ENCODE measurements at regions not wholly inside any gene's neighbourhood (a gene's known extent, or its start where the extent isn't known, plus 50 kb on each side); places are given as distances from the start of the nearest gene placed in this dataset.

DNA sequence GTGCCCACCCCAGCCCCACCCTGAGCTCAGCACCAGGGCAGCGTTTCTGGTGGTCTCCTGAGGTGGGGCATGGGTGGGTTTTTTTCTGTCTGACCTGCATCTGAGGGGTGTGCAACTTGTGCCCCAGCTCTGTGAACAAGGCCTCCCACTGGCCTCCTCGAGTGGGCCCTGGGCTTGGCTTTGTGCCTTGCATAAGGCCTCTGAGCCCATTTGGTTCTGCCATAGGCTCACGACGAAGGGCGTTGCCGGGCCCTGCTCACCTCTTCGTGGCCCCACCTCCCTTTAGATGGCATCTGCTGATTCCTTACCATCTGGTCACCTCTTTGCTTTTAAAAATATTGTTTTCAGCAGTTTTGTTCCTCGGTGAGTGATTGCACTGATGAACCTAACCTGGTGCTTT lies 127.1 kb upstream of the COL5A1 start:
- H3K27me3 Mint-ChIP-seq (ENCODE audit: insufficient read depth): no peaks in the 10 kb centered on the region
- H3K27ac Mint-ChIP-seq: no peak overlapping the region
- peaks cover 11% of the 10 kb centered on the region for H3K9me3 Mint-ChIP-seq
- no peaks in the 10 kb centered on the region for H3K9me3 ChIP-seq (ENCODE audit: control insufficient read depth, low read length)
- no peak overlapping the region for H3K27ac ChIP-seq (ENCODE audit: low read depth, low read length)
- no peaks in the 10 kb centered on the region for H3K4me1 ChIP-seq (ENCODE audit: control insufficient read depth, insufficient read depth, low read length)
- no peak overlapping the region for H3K4me3 Mint-ChIP-seq
- H3K36me3 ChIP-seq (ENCODE audit: control insufficient read depth, insufficient read depth, low read length): no peaks in the 10 kb centered on the region
- H3K9ac ChIP-seq (ENCODE audit: extremely low read depth, low read length, poor library complexity, severe bottlenecking): no peak overlapping the region
- 91 to 97% methylated on average over 6 to 8 of the region's 8 CpGs for WGBS, 2 experiments (ENCODE audit: insufficient coverage in 1 of 2, insufficient read length in 1 of 2)
- no peak overlapping the region for H3K4me3 ChIP-seq (ENCODE audit: low read length)
- no peaks in the 10 kb centered on the region for H3K27me3 ChIP-seq (ENCODE audit: control insufficient read depth, insufficient read depth, low read length, poor library complexity, severe bottlenecking)
- TF ChIP-seq, protein P1, sequence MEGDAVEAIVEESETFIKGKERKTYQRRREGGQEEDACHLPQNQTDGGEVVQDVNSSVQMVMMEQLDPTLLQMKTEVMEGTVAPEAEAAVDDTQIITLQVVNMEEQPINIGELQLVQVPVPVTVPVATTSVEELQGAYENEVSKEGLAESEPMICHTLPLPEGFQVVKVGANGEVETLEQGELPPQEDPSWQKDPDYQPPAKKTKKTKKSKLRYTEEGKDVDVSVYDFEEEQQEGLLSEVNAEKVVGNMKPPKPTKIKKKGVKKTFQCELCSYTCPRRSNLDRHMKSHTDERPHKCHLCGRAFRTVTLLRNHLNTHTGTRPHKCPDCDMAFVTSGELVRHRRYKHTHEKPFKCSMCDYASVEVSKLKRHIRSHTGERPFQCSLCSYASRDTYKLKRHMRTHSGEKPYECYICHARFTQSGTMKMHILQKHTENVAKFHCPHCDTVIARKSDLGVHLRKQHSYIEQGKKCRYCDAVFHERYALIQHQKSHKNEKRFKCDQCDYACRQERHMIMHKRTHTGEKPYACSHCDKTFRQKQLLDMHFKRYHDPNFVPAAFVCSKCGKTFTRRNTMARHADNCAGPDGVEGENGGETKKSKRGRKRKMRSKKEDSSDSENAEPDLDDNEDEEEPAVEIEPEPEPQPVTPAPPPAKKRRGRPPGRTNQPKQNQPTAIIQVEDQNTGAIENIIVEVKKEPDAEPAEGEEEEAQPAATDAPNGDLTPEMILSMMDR (conservative IDR thresholded peaks at IDR 0.05): no peak
- DNase-seq: no peak
- no peaks in the 10 kb centered on the region for H3K36me3 Mint-ChIP-seq (ENCODE audit: low read depth)
- no peaks in the 10 kb centered on the region for H3K4me1 Mint-ChIP-seq

DNA sequence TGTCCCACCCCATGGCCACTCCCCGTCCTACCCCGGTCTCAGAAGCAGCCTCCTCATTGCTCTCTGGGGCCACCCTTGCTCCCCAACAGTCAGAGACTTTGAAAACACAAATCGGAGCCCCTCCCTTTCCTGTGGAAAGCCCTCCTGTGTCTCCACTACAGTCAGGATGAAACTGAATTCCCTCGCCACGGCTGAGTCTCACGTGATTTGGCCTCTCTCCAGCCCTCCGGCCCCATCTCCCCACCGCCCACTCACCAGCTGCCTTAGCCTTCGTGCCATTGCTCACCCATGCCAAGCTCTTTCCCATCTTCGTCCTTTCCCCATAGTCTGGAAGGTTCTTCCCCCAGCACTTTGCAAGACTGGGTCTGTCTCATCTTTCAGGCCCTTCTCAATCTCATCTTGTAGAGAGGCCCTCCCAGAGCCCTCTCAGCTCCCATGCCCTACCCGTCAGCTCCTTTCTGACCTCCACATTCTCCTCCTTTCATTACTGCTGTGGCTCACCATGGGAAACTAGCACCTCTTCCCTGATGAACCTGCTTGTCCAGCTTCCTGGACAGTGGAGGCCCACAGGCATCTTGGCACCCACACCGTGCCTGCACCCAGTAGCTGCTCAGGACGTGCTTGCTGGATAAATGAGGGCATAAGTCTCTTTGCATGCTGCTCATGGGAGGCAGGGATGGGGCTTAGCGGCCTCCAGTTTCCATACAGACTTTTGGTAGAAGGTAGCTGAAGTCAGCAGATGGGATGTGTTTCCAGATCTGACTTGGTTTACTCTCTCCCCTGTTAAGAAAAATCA lies 126.4 kb upstream of the COL5A1 start:
- H3K27me3 Mint-ChIP-seq (ENCODE audit: insufficient read depth): no peaks in the 10 kb centered on the region
- H3K27ac ChIP-seq (ENCODE audit: low read depth, low read length): no peak overlapping the region
- TF ChIP-seq, protein P1 (conservative IDR thresholded peaks at IDR 0.05): no peak
- H3K4me1 Mint-ChIP-seq: no peaks in the 10 kb centered on the region
- 93 to 96% methylated on average over 10 to 14 of the region's 14 CpGs for WGBS, 2 experiments (ENCODE audit: insufficient coverage in 1 of 2, insufficient read length in 1 of 2)
- no peaks in the 10 kb centered on the region for H3K36me3 Mint-ChIP-seq (ENCODE audit: low read depth)
- H3K27ac Mint-ChIP-seq: no peak overlapping the region
- no peaks in the 10 kb centered on the region for H3K9me3 ChIP-seq (ENCODE audit: control insufficient read depth, low read length)
- H3K4me3 ChIP-seq (ENCODE audit: low read length): no peak overlapping the region
- no peak overlapping the region for H3K9ac ChIP-seq (ENCODE audit: extremely low read depth, low read length, poor library complexity, severe bottlenecking)
- H3K4me1 ChIP-seq (ENCODE audit: control insufficient read depth, insufficient read depth, low read length): no peaks in the 10 kb centered on the region
- no peaks in the 10 kb centered on the region for H3K36me3 ChIP-seq (ENCODE audit: control insufficient read depth, insufficient read depth, low read length)
- DNase-seq: no peak
- H3K4me3 Mint-ChIP-seq: no peak overlapping the region
- peaks cover 11% of the 10 kb centered on the region for H3K9me3 Mint-ChIP-seq
- H3K27me3 ChIP-seq (ENCODE audit: control insufficient read depth, insufficient read depth, low read length, poor library complexity, severe bottlenecking): no peaks in the 10 kb centered on the region

DNA sequence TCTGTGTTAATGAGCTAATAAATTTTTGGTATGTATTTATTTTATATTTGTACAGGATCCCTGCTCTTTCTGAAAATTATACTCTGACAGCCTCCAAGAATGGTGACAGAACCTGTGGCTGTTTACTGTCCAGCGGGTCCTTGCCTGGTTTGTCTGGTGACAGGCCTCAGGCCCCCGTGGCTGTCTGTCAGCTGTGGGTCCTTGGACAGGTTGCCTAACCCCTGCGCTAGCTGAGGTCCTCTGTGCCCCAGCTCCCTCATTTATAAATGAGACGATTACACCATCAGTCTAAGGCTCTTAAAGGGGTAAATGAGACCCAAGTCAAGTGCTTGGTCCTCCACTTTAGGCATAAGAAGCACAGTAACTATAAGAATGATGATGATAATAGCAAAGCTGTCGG lies 125.1 kb upstream of the COL5A1 start:
- no peaks in the 10 kb centered on the region for H3K36me3 ChIP-seq (ENCODE audit: control insufficient read depth, insufficient read depth, low read length)
- no peak overlapping the region for H3K4me3 Mint-ChIP-seq
- H3K27ac Mint-ChIP-seq: no peak overlapping the region
- no peaks in the 10 kb centered on the region for H3K36me3 Mint-ChIP-seq (ENCODE audit: low read depth)
- TF ChIP-seq, protein P1 (conservative IDR thresholded peaks at IDR 0.05): no peak
- no peaks in the 10 kb centered on the region for H3K4me1 Mint-ChIP-seq
- H3K9me3 ChIP-seq (ENCODE audit: control insufficient read depth, low read length): no peaks in the 10 kb centered on the region
- no peak overlapping the region for H3K9ac ChIP-seq (ENCODE audit: extremely low read depth, low read length, poor library complexity, severe bottlenecking)
- no peaks in the 10 kb centered on the region for H3K4me1 ChIP-seq (ENCODE audit: control insufficient read depth, insufficient read depth, low read length)
- 87 to 93% methylated on average over 3 to 5 of the region's 5 CpGs for WGBS, 2 experiments (ENCODE audit: insufficient coverage in 1 of 2, insufficient read length in 1 of 2)
- DNase-seq: no peak
- no peaks in the 10 kb centered on the region for H3K27me3 ChIP-seq (ENCODE audit: control insufficient read depth, insufficient read depth, low read length, poor library complexity, severe bottlenecking)
- no peaks in the 10 kb centered on the region for H3K27me3 Mint-ChIP-seq (ENCODE audit: insufficient read depth)
- no peak overlapping the region for H3K27ac ChIP-seq (ENCODE audit: low read depth, low read length)
- no peak overlapping the region for H3K4me3 ChIP-seq (ENCODE audit: low read length)
- peaks cover 15% of the 10 kb centered on the region for H3K9me3 Mint-ChIP-seq

Measured in endodermal cell (in vitro differentiated cells).